H1 (cell line): ENCODE measurements at regions not wholly inside any gene's neighbourhood (a gene's known extent, or its start where the extent isn't known, plus 50 kb on each side); places are given as distances from the start of the nearest gene placed in this dataset.

Experiments
- CTCF ChIA-PET: fragments of 300-600 bp; sonication (Branson Sonifier 250); formaldehyde crosslinking; loops from one replicate; lab custom pipeline; 2021; ENCODE audit not compliant: partially characterized antibody; lab: Charles Lee
- POLR2A ChIA-PET: fragments of 300-600 bp; sonication (Branson Sonifier 250); formaldehyde crosslinking; loops from one replicate; lab custom pipeline; 2021; ENCODE audit warnings: inconsistent platforms; ENCODE audit not compliant: partially characterized antibody; lab: Charles Lee
- DNase-seq, 2 experiments: peaks; one replicate each; pipeline versions ENCODE4 v3.0.0 to v3.0.0-alpha.2; 2010 to 2022; ENCODE audit warnings: low spot score in 2 of 2, low read depth in 1 of 2, mixed read lengths in 1 of 2
- FAIRE-seq: peaks from 2 replicates; lab custom pipeline; 2011; peaks lifted over from hg19 to GRCh38; lab: Jason Lieb, UNC
- H2AFZ ChIP-seq: 2 replicates; pipeline ENCODE4 v1.8.1; 2012; ENCODE audit warnings: low read length, inconsistent platforms
- H2AK5ac ChIP-seq: 2 replicates; pipeline ENCODE4 v1.6.1; 2013; ENCODE audit warnings: low read depth, low read length
- H2BK120ac ChIP-seq: replicated peaks from 2 replicates; pipeline ENCODE3; 2013; ENCODE audit warnings: low read depth, low read length, inconsistent platforms
- H2BK12ac ChIP-seq: 2 replicates; pipeline ENCODE4 v1.6.1; 2013; ENCODE audit warnings: low read depth, low read length
- H2BK15ac ChIP-seq: 2 replicates; pipeline ENCODE4 v1.6.1; 2013; ENCODE audit warnings: low read length
- H2BK20ac ChIP-seq: 2 replicates; pipeline ENCODE4 v1.6.1; 2013; ENCODE audit warnings: low read length
- H2BK5ac ChIP-seq: 2 replicates; pipeline ENCODE4 v1.6.1; 2013; ENCODE audit warnings: low read depth, low read length
- H3K14ac ChIP-seq: 2 replicates; pipeline ENCODE4 v1.6.1; 2013; ENCODE audit warnings: inconsistent platforms; ENCODE audit not compliant: insufficient read length
- H3K18ac ChIP-seq: 2 replicates; pipeline ENCODE4 v1.6.1; 2013; ENCODE audit warnings: low read length; ENCODE audit errors: extremely low read depth
- H3K23ac ChIP-seq: 2 replicates; pipeline ENCODE4 v1.6.1; 2013; ENCODE audit warnings: inconsistent platforms; ENCODE audit not compliant: insufficient read length
- H3K23me2 ChIP-seq: 2 replicates; pipeline ENCODE4 v1.6.1; 2013; ENCODE audit warnings: low read depth, low read length
- H3K27ac ChIP-seq: 2 replicates; pipeline ENCODE4 v1.6.1; 2011; ENCODE audit warnings: low read depth, low read length, inconsistent platforms
- H3K27me3 ChIP-seq, 4 experiments: replicated peaks in 1 of 4; 1 replicate in 1 of 4; 2 replicates in 3 of 4; pipeline versions ENCODE4 v1.6.1 to v1.8.1; 2011 to 2013; ENCODE audit warnings: low read length in 3 of 4, mild to moderate bottlenecking in 3 of 4, inconsistent platforms in 2 of 4, mixed read lengths in 2 of 4, moderate library complexity in 1 of 4; ENCODE audit not compliant: control insufficient read depth in 3 of 4, insufficient read depth in 3 of 4; ENCODE audit errors: extremely low read depth in 1 of 4
- H3K36me3 ChIP-seq, 4 experiments: 2 replicates each; pipeline versions ENCODE4 v1.6.1 to v1.8.1; 2011 to 2013; ENCODE audit warnings: mild to moderate bottlenecking in 4 of 4, low read length in 3 of 4, moderate library complexity in 2 of 4, control low read depth in 1 of 4, inconsistent platforms in 1 of 4; ENCODE audit not compliant: insufficient read depth in 4 of 4, control insufficient read depth in 2 of 4
- H3K4ac ChIP-seq: replicated peaks from 2 replicates; pipeline ENCODE3; 2013; ENCODE audit warnings: low read length, low read depth, mixed read lengths, inconsistent platforms; ENCODE audit not compliant: insufficient read length
- H3K4me1 ChIP-seq, 4 experiments: replicated peaks in 1 of 4; 1 replicate in 1 of 4; 2 replicates in 3 of 4; pipeline versions ENCODE4 v1.6.1 to v1.8.1; 2011 to 2013; ENCODE audit warnings: low read length in 3 of 4, inconsistent platforms in 2 of 4, mixed read lengths in 1 of 4; ENCODE audit not compliant: insufficient read depth in 4 of 4, control insufficient read depth in 3 of 4
- H3K4me2 ChIP-seq, 2 experiments: 2 replicates each; pipeline versions ENCODE4 v1.6.1 to v1.8.1; 2011 to 2013; ENCODE audit warnings: low read depth in 2 of 2, low read length in 2 of 2, control low read depth in 1 of 2, inconsistent platforms in 1 of 2, mild to moderate bottlenecking in 1 of 2; ENCODE audit not compliant: insufficient read depth in 1 of 2
- H3K4me3 ChIP-seq, 4 experiments: fragments of 200-600, 300-600 bp in 1 of 4; sonication (generic), shearing (Covaris generic), sonication (Bioruptor Twin) in 1 of 4; 2 replicates each; pipeline versions ENCODE4 v1.5.1 to v1.8.1; 2011 to 2016; ENCODE audit warnings: low read length in 4 of 4, low read depth in 3 of 4, control low read depth in 2 of 4, inconsistent platforms in 2 of 4, mild to moderate bottlenecking in 2 of 4, mixed read lengths in 1 of 4, moderate library complexity in 1 of 4; ENCODE audit not compliant: insufficient read depth in 2 of 4; ENCODE audit errors: extremely low read depth in 1 of 4
- H3K56ac ChIP-seq: replicated peaks from 2 replicates; pipeline ENCODE3; 2013; ENCODE audit warnings: low read depth, mild to moderate bottlenecking, mixed read lengths, low read length, inconsistent platforms; ENCODE audit not compliant: insufficient read length
- H3K79me1 ChIP-seq: 2 replicates; pipeline ENCODE4 v1.6.1; 2013; ENCODE audit warnings: low read depth, low read length, control low read depth
- H3K79me2 ChIP-seq, 2 experiments: 2 replicates each; pipeline versions ENCODE4 v1.6.1 to v1.8.1; 2012 to 2013; ENCODE audit warnings: low read length in 2 of 2, mild to moderate bottlenecking in 2 of 2, inconsistent platforms in 1 of 2; ENCODE audit not compliant: insufficient read depth in 2 of 2, control insufficient read depth in 1 of 2
- H3K9ac ChIP-seq, 4 experiments: replicated peaks in 1 of 4; 1 replicate in 1 of 4; 2 replicates in 3 of 4; pipeline versions ENCODE4 v1.6.1 to v1.8.1; 2011 to 2013; ENCODE audit warnings: low read depth in 3 of 4, low read length in 3 of 4, control low read depth in 2 of 4, mild to moderate bottlenecking in 2 of 4, moderate library complexity in 2 of 4, inconsistent platforms in 1 of 4; ENCODE audit errors: extremely low read depth in 1 of 4
- H3K9me3 ChIP-seq, 2 experiments: 2 replicates each; pipeline versions ENCODE4 v1.6.1 to v1.8.1; 2012 to 2013; ENCODE audit warnings: mild to moderate bottlenecking in 2 of 2, moderate library complexity in 2 of 2, control low read depth in 1 of 2, inconsistent platforms in 1 of 2, low read depth in 1 of 2, low read length in 1 of 2, mixed read lengths in 1 of 2; ENCODE audit not compliant: insufficient read depth in 2 of 2
- H4K20me1 ChIP-seq, 2 experiments: replicated peaks in 1 of 2; 2 replicates each; pipeline versions ENCODE3 to v1.8.1; 2011 to 2013; ENCODE audit warnings: inconsistent platforms in 2 of 2, low read length in 2 of 2, mild to moderate bottlenecking in 1 of 2; ENCODE audit not compliant: insufficient read depth in 2 of 2, control insufficient read depth in 1 of 2
- H4K5ac ChIP-seq: 2 replicates; pipeline ENCODE4 v1.6.1; 2013; ENCODE audit warnings: low read length, low read depth, mixed read lengths, inconsistent platforms; ENCODE audit not compliant: insufficient read length
- H4K8ac ChIP-seq: 2 replicates; pipeline ENCODE4 v1.8.0; 2013; ENCODE audit warnings: mild to moderate bottlenecking, moderate library complexity, low read length, inconsistent platforms; ENCODE audit not compliant: insufficient read depth; ENCODE audit errors: extremely low read depth
- H4K91ac ChIP-seq: replicated peaks from 2 replicates; pipeline ENCODE3; 2013; ENCODE audit warnings: low read length, mixed read lengths, inconsistent platforms; ENCODE audit not compliant: insufficient read length
- CBX5 ChIP-seq: fragments of 300-800, 300-1000 bp; sonication (generic); IDR thresholded peaks from 2 replicates; pipeline ENCODE4 v1.7.1; 2016; ENCODE audit warnings: antibody characterized with exemption, low read length, low read depth
- RAD21 ChIP-seq, 2 experiments: IDR thresholded peaks in 1 of 2; conservative IDR thresholded peaks in 1 of 2; 2 replicates each; pipeline ENCODE4 v1.6.1; 2011; ENCODE audit warnings: low read depth in 2 of 2, low read length in 2 of 2, improper control_type of control experiment in 1 of 2, inconsistent platforms in 1 of 2, mild to moderate bottlenecking in 1 of 2, moderate library complexity in 1 of 2
- WGBS, 2 experiments: shearing (Covaris generic) in 1 of 2; methylation state at CpG; one replicate each; pipeline versions ENCODE4 v1.1.6 to v1.1.7; 2013 to 2015; ENCODE audit warnings: low lambda C conversion rate in 2 of 2, mixed read lengths in 2 of 2, inconsistent platforms in 1 of 2, low coverage in 1 of 2, missing lambda C conversion rate in 1 of 2; ENCODE audit not compliant: insufficient replicate concordance in 2 of 2, insufficient coverage in 1 of 2, insufficient read length in 1 of 2; ENCODE audit errors: extremely low coverage in 1 of 2, missing lambda C conversion rate in 1 of 2; 5-methylcytosine and 5-hydroxymethylcytosine counted together
- TF ChIP-seq, protein P1 (sequence below), 3 experiments: IDR thresholded peaks; 1 replicate in 2 of 3; 2 replicates in 1 of 3; pipeline versions ENCODE4 v1.5.1 to v1.6.1; 2011; ENCODE audit warnings: low read length in 3 of 3, mild to moderate bottlenecking in 3 of 3, inconsistent platforms in 2 of 3, low read depth in 1 of 3, moderate library complexity in 1 of 3; ENCODE audit not compliant: insufficient read depth in 1 of 3; ENCODE audit errors: control extremely low read depth in 1 of 3

DNA sequence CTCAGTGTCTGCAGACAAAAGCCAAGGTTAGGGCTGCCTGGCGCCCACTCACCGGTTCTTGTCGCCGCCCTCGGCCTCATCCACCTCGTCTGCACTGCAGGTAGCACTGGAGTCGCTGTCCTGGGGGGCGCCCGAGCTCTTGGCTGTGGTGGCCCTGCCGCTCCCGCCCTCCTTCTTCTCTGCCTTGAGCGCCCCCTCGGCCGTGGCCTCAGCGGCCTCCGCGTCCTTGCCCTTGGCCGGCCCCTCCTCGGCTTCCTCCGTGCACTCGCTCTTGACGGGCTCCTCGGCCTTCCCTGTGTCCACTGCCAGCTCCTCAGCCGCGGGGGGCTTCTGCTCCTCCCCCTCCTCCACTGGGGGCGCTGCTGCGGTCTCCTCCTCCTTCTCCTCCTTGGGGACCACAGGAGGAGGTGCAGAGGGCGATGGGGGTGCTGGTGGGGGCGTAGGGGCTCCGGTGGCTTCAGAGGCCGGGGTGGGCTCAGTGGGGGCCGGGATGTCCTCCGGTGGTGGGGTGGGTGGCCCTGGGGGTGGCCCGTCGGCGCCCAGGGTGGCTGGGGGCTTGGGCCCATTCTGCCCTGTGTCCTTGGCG is 77.2 kb downstream of the RFLNA start:
- H3K4me1 ChIP-seq: no peaks in the 10 kb centered on the region
- H2BK12ac ChIP-seq: no peak overlapping the region
- no peak overlapping the region for H3K4me2 ChIP-seq
- H2AFZ ChIP-seq: no peak overlapping the region
- ChIA-PET CTCF (interaction anchor here (0.6 to 2.5 kb wide), 15 partner anchors 9 to 534 kb away, joined by 3 to 8 read pairs (median 3); no protein-coding TSS in a partner anchor), POLR2A (no interaction called here)
- H2BK20ac ChIP-seq: no peak overlapping the region
- H3K14ac ChIP-seq: no peak overlapping the region
- no peak for FAIRE-seq
- H4K20me1 ChIP-seq: peaks cover 2 to 12% of the 10 kb centered on the region in 2 experiments
- 86% methylated on average over 23 of the region's 37 CpGs; no CpG with 5 or more reads in 1 of the 2 experiments for WGBS, 2 experiments
- no peak overlapping the region for H3K4me3 ChIP-seq
- no peaks in the 10 kb centered on the region for H3K9me3 ChIP-seq
- H4K91ac ChIP-seq: no peak overlapping the region
- H2BK5ac ChIP-seq: no peak overlapping the region; the same call in 1 of the 2 replicates
- no peak overlapping the region for H3K18ac ChIP-seq
- no peak overlapping the region for H3K4ac ChIP-seq
- H3K27ac ChIP-seq: no peak overlapping the region
- H3K9ac ChIP-seq: no peak overlapping the region
- H2AK5ac ChIP-seq: no peak overlapping the region
- H3K56ac ChIP-seq: no peak overlapping the region
- peaks cover 7 to 18% (median 10%) of the 10 kb centered on the region in 4 experiments; a peak in 6 of 8 replicates for H3K36me3 ChIP-seq
- H2BK120ac ChIP-seq: no peak overlapping the region
- H4K8ac ChIP-seq: no peak overlapping the region
- H4K5ac ChIP-seq: no peak overlapping the region
- DNase-seq: no peak
- TF ChIP-seq, protein P1, sequence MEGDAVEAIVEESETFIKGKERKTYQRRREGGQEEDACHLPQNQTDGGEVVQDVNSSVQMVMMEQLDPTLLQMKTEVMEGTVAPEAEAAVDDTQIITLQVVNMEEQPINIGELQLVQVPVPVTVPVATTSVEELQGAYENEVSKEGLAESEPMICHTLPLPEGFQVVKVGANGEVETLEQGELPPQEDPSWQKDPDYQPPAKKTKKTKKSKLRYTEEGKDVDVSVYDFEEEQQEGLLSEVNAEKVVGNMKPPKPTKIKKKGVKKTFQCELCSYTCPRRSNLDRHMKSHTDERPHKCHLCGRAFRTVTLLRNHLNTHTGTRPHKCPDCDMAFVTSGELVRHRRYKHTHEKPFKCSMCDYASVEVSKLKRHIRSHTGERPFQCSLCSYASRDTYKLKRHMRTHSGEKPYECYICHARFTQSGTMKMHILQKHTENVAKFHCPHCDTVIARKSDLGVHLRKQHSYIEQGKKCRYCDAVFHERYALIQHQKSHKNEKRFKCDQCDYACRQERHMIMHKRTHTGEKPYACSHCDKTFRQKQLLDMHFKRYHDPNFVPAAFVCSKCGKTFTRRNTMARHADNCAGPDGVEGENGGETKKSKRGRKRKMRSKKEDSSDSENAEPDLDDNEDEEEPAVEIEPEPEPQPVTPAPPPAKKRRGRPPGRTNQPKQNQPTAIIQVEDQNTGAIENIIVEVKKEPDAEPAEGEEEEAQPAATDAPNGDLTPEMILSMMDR (IDR thresholded peaks at IDR 0.05; ENCODE audit: control extremely low read depth in 1 of 3, insufficient read depth in 1 of 3, low read depth in 1 of 3, low read length in 3 of 3): peak in 2 of 3 experiments; percentile 17 to 19; a peak in 2 of 4 replicates
- TF ChIP-seq RAD21 (IDR thresholded peaks at IDR 0.05 in 1 of 2, conservative IDR thresholded peaks at IDR 0.05 in 1 of 2; ENCODE audit: low read depth in 2 of 2, low read length in 2 of 2): 0 out of 4 replicates have a peak, but pooled peaks of 1 of the 2 experiments have one; percentile 8
- TF ChIP-seq CBX5: no peak
- H3K27me3 ChIP-seq: no peaks in the 10 kb centered on the region
- H3K23ac ChIP-seq: no peak overlapping the region
- no peak overlapping the region for H2BK15ac ChIP-seq
- H3K79me2 ChIP-seq: no peaks in the 10 kb centered on the region
- H3K23me2 ChIP-seq: no peaks in the 10 kb centered on the region
- H3K79me1 ChIP-seq: no peaks in the 10 kb centered on the region
